Suprapubic skin (tissue), 4 donors: ENCODE measurements at regions not wholly inside any gene's neighbourhood (a gene's known extent, or its start where the extent isn't known, plus 50 kb on each side); places are given as distances from the start of the nearest gene placed in this dataset.

Experiments used
- EP300 ChIP-seq: sonication (generic); formaldehyde crosslinking; IDR thresholded peaks from one replicate; pipeline ENCODE4 v1.6.1; 2017; ENCODE audit warnings: antibody characterized with exemption
- POLR2A ChIP-seq, 2 donors: fragments of 450-650 bp; IDR thresholded peaks; one replicate each; pipeline ENCODE4 v1.6.1; 2017; ENCODE audit warnings: antibody characterized with exemption in 2 of 2, mild to moderate bottlenecking in 2 of 2, moderate library complexity in 2 of 2
- POLR2AphosphoS5 ChIP-seq, 3 donors: sonication (generic); formaldehyde crosslinking; IDR thresholded peaks; one replicate each; pipeline ENCODE4 v1.6.1; 2017; ENCODE audit warnings: antibody characterized with exemption in 3 of 3
- TF ChIP-seq, protein P1 (sequence below), 2 donors: fragments of 200-600 bp in 1 of 2; fragments of 450-650 bp in 1 of 2; sonication (generic) in 1 of 2; IDR thresholded peaks; one replicate each; pipeline ENCODE4 v1.5.1; 2016 to 2019; ENCODE audit warnings: antibody characterized with exemption in 2 of 2, mild to moderate bottlenecking in 1 of 2, moderate library complexity in 1 of 2

DNA sequence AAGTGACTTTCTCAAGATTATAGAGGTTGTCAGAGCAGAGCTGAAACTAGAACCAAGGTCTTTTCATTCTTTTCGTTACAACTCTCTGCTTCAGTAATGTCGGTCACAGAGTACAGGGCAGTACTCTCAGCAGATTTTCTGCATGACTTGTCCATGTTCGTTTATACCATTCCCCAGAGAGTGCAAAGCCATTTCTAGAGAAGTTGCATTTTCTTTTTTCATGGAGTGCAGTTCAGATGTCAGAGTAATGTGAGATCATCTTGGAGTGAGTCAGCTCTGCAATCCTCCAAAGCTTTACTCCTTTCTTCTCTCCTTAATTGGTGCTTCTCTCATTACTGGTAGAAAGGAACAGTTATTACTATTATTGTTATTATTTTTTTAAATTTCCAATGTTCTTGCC lies 115.6 kb upstream of the B3GAT2 start:
- TF ChIP-seq POLR2AphosphoS5 (IDR thresholded peaks at IDR 0.05) (no peak), POLR2A (IDR thresholded peaks at IDR 0.05) (no peak), EP300 (no peak)
- TF ChIP-seq, protein P1, sequence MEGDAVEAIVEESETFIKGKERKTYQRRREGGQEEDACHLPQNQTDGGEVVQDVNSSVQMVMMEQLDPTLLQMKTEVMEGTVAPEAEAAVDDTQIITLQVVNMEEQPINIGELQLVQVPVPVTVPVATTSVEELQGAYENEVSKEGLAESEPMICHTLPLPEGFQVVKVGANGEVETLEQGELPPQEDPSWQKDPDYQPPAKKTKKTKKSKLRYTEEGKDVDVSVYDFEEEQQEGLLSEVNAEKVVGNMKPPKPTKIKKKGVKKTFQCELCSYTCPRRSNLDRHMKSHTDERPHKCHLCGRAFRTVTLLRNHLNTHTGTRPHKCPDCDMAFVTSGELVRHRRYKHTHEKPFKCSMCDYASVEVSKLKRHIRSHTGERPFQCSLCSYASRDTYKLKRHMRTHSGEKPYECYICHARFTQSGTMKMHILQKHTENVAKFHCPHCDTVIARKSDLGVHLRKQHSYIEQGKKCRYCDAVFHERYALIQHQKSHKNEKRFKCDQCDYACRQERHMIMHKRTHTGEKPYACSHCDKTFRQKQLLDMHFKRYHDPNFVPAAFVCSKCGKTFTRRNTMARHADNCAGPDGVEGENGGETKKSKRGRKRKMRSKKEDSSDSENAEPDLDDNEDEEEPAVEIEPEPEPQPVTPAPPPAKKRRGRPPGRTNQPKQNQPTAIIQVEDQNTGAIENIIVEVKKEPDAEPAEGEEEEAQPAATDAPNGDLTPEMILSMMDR (IDR thresholded peaks at IDR 0.05), result no peak
